ENCODE measurements at regions not wholly inside any gene's neighbourhood (a gene's known extent, or its start where the extent isn't known, plus 50 kb on each side); places are given as distances from the start of the nearest gene placed in this dataset.
"Not testable (repeated sequence)": the region's sequence is repeated elsewhere in the genome, so short reads cannot be mapped to it uniquely, and the experiment has no call there.

DNA sequence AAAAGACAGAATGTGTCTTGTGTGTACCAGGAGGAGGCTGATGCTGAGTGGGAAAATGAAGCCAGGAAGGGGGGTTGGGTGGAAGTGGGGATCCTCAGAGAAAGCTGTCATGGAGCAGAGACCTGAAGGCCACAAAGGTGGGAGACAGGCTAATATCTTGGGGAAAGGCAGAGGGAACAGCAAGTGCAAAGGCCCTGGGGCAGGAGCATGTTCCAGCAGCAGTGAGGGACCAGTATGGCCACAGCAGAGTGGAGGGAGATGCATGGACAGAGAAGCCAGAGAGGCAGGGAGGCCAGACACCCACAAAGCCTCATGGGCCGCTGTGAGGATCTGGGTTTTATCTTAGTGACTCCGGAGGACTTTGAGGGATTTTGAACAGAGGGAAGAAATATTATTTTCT, 254.2 kb upstream of the SULF2 start:
- Mint-ChIP-seq H3K27me3 (peaks cover 3% of the 10 kb centered on the region), H3K27ac (peak overlapping the region; percentile 50)

DNA sequence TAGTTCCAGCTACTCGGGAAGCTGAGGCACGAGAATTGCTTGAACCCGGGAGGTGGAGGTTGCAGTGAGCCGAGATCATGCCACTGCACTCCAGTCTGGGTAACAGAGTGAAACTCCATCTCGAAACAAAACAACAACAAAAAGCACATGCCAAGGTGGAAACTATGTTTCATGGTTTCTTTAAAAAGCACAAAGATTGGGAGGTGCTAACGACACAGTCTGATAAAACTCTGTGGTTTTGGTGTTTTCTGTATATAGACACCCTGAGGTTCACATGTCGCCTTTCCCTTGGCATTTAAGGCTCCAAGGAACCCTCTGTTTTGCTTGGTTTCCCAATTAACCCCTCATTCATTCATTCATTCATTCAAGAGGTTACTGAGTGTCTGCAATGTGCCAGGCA, 253.4 kb upstream of the SULF2 start:
- H3K9me3 Mint-ChIP-seq (ENCODE audit: low read depth) = peaks cover 4% of the 10 kb centered on the region
- no peak for DNase-seq (ENCODE audit: low spot score, unreplicated experiment)
- H3K36me3 Mint-ChIP-seq (ENCODE audit: insufficient read depth) = no peaks in the 10 kb centered on the region
- H3K4me1 Mint-ChIP-seq (ENCODE audit: low read depth) = peaks cover 1% of the 10 kb centered on the region
- no peak overlapping the region for H3K4me3 Mint-ChIP-seq (ENCODE audit: low read depth)
- H3K27me3 Mint-ChIP-seq = peaks cover 3% of the 10 kb centered on the region
- H3K27ac Mint-ChIP-seq = no peak overlapping the region
- TF ChIP-seq, protein P1, sequence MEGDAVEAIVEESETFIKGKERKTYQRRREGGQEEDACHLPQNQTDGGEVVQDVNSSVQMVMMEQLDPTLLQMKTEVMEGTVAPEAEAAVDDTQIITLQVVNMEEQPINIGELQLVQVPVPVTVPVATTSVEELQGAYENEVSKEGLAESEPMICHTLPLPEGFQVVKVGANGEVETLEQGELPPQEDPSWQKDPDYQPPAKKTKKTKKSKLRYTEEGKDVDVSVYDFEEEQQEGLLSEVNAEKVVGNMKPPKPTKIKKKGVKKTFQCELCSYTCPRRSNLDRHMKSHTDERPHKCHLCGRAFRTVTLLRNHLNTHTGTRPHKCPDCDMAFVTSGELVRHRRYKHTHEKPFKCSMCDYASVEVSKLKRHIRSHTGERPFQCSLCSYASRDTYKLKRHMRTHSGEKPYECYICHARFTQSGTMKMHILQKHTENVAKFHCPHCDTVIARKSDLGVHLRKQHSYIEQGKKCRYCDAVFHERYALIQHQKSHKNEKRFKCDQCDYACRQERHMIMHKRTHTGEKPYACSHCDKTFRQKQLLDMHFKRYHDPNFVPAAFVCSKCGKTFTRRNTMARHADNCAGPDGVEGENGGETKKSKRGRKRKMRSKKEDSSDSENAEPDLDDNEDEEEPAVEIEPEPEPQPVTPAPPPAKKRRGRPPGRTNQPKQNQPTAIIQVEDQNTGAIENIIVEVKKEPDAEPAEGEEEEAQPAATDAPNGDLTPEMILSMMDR (IDR thresholded peaks at IDR 0.05; ENCODE audit: unreplicated experiment) = no peak

More for the DNA sequence above, 254.2 kb upstream of the SULF2 start:
- H3K36me3 Mint-ChIP-seq (ENCODE audit: insufficient read depth) = no peaks in the 10 kb centered on the region
- peaks cover 1% of the 10 kb centered on the region for H3K4me1 Mint-ChIP-seq (ENCODE audit: low read depth)
- no peak overlapping the region for H3K4me3 Mint-ChIP-seq (ENCODE audit: low read depth)
- no peak for DNase-seq (ENCODE audit: low spot score, unreplicated experiment)
- TF ChIP-seq, protein P1 (IDR thresholded peaks at IDR 0.05; ENCODE audit: unreplicated experiment) = no peak
- peaks cover 4% of the 10 kb centered on the region for H3K9me3 Mint-ChIP-seq (ENCODE audit: low read depth)

DNA sequence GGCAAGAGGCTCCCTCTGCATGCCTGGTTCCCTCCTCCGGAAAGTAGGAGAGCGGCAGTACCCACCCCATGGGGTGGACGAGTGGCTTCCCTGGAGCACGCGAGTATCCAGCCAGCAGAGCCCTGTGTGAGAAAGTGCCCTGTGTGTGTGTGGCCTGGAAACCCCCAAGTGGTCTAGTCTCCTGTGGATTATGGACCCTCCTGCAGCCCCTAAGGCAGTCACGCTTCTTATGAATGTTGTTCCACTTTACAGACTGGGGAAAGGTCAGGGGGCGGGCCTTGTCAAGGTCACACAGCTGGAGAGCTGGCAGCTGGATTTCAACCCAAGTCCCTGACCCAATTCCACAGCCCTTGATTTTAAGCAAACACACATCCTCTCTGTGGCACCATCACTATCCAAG, 252.5 kb upstream of the SULF2 start:
- H3K27me3 Mint-ChIP-seq; H3K4me3 Mint-ChIP-seq (ENCODE audit: low read depth); H3K36me3 Mint-ChIP-seq (ENCODE audit: insufficient read depth); H3K9me3 Mint-ChIP-seq (ENCODE audit: low read depth); H3K27ac Mint-ChIP-seq; DNase-seq (ENCODE audit: low spot score, unreplicated experiment); H3K4me1 Mint-ChIP-seq (ENCODE audit: low read depth): not testable (repeated sequence)

DNA sequence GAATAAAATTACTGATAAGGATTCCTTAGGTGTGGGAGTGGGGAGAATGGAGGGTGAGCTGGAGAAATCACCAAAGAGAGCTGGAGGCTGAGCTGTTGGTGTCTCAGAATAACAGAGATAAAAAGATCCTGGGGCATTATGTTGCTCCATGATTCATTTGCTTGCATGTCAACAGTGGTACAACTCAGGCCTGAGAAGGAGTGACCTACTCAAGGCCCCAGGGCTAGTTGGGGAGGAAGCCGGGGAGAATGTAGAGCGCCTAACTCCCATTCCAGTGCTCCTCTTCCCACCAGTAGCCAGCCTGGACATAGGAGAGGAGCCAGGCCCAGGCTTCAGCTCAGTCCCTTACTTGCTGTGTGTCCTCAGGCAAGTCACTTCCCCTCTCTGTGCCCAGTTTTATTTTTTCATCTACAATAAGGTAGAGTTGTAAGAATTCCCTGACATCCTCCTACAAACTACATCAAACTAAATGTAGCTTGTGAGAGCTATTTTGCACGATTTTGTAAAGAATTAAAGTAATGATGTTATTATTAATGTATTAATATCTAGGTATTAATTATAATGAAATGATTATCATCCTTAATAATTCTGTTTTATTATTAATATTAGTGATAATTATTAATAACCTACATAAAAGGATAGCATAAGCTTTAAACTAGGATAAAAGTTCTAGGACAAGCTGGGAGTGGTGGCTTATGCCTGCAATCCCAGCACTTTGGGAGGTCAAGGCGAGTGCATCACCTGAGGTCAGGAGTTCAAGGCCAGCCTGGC, 250.9 kb upstream of the SULF2 start:
- no peak overlapping the region for H3K27ac Mint-ChIP-seq
- DNase-seq (ENCODE audit: low spot score, unreplicated experiment) = no peak
- H3K27me3 Mint-ChIP-seq = peaks cover 3% of the 10 kb centered on the region
- H3K4me3 Mint-ChIP-seq (ENCODE audit: low read depth) = no peak overlapping the region
- TF ChIP-seq, protein P1 (IDR thresholded peaks at IDR 0.05; ENCODE audit: unreplicated experiment) = no peak
- H3K4me1 Mint-ChIP-seq (ENCODE audit: low read depth) = peaks cover under 1% of the 10 kb centered on the region
- H3K9me3 Mint-ChIP-seq (ENCODE audit: low read depth) = peaks cover 4% of the 10 kb centered on the region
- no peaks in the 10 kb centered on the region for H3K36me3 Mint-ChIP-seq (ENCODE audit: insufficient read depth)

DNA sequence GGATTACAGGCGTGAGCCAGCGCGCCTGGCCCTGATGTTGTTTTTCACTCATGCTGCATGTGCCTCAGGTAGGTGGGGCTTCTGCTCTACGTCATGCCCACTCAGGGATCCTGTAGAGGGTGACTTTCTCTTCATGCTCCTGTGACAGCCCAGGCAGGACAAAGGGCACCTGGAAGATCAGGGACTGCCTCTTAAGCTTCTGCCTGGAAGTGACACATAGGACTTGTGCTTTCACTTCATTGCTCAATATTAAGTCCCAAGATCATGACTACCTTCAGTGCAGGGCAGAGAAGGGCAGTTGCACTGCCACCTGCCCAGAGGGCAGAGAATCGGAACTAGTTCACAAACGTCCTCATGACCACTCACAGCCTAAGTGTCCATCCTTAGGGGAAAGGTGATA, 249.5 kb upstream of the SULF2 start:
- no peaks in the 10 kb centered on the region for H3K4me1 Mint-ChIP-seq (ENCODE audit: low read depth)
- H3K36me3 Mint-ChIP-seq (ENCODE audit: insufficient read depth) = no peaks in the 10 kb centered on the region
- no peaks in the 10 kb centered on the region for H3K27me3 Mint-ChIP-seq
- H3K4me3 Mint-ChIP-seq (ENCODE audit: low read depth) = no peak overlapping the region
- no peak overlapping the region for H3K27ac Mint-ChIP-seq
- H3K9me3 Mint-ChIP-seq (ENCODE audit: low read depth) = no peaks in the 10 kb centered on the region
- TF ChIP-seq, protein P1 (IDR thresholded peaks at IDR 0.05; ENCODE audit: unreplicated experiment) = no peak
- DNase-seq (ENCODE audit: low spot score, unreplicated experiment) = no peak

DNA sequence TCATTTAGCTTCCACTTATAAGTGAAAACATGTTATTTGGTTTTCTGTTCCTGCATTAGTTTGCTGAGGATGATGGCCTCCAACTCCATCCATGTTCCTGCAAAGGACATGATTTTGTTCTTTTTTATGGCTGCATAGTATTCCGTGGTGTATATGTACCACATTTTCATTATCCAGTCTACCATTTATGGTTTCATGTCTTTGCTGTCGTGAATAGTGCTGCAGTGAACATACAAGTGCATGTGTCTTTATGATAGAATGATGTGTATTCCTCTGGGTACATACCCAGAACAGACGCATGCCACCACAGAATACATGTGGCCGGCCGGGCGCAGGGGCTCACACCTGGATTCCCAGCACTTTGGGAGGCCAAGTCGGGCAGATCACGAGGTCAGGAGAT, 247.7 kb upstream of the SULF2 start:
- DNase-seq (ENCODE audit: low spot score, unreplicated experiment); H3K4me3 Mint-ChIP-seq (ENCODE audit: low read depth); H3K9me3 Mint-ChIP-seq (ENCODE audit: low read depth); H3K27ac Mint-ChIP-seq; H3K36me3 Mint-ChIP-seq (ENCODE audit: insufficient read depth); H3K4me1 Mint-ChIP-seq (ENCODE audit: low read depth); H3K27me3 Mint-ChIP-seq: not testable (repeated sequence)

All from progenitor cell of endocrine pancreas (in vitro differentiated cells).